ENCODE measurements at regions not wholly inside any gene's neighbourhood (a gene's known extent, or its start where the extent isn't known, plus 50 kb on each side); places are given as distances from the start of the nearest gene placed in this dataset.
"Not testable (repeated sequence)": the region's sequence is repeated elsewhere in the genome, so short reads cannot be mapped to it uniquely, and the experiment has no call there.

GRCh38 chr3:153442799-153443487 lies 280.9 kb downstream of the RAP2B start:
- DNase-seq (ENCODE audit: low spot score), result no peak

DNA sequence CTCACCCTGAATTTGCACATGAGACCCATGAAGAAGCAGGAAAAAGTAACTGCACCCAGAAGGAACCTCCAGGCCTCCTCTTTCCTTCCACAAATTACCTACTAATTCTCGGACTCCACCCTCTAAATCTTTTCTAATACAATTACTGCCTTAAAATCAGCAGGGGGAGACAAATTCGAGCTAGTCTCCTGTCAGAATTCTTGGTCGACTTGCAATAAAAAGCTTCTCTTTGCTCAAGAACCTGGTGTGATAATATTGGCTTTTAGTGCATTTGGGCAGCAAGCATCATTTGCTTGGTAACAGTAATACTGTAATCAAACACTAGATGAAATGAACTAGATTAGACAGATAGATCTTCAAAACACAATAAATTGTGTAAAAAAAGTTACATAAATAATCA lies 281.9 kb downstream of the RAP2B start:
- no peak for DNase-seq (ENCODE audit: low spot score)

DNA sequence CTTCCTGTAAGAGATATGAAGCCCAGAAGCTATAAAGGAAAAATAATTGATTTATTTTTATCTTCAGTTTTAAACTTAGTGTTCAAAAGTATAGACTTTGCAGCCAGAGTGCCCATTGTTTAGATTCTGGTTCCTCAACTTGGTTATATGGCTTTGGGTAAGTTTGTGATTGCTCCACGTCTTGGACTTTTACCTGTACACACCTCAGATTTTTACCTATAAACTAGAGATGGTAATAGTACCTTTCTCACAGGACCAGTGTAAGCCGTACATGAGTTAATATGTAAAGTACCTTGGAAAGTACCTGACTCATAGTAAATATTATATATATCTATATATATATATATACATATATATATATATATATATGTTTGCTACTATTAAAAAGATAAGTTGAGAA lies 283.8 kb downstream of the RAP2B start:
- DNase-seq (ENCODE audit: low spot score), result no peak

DNA sequence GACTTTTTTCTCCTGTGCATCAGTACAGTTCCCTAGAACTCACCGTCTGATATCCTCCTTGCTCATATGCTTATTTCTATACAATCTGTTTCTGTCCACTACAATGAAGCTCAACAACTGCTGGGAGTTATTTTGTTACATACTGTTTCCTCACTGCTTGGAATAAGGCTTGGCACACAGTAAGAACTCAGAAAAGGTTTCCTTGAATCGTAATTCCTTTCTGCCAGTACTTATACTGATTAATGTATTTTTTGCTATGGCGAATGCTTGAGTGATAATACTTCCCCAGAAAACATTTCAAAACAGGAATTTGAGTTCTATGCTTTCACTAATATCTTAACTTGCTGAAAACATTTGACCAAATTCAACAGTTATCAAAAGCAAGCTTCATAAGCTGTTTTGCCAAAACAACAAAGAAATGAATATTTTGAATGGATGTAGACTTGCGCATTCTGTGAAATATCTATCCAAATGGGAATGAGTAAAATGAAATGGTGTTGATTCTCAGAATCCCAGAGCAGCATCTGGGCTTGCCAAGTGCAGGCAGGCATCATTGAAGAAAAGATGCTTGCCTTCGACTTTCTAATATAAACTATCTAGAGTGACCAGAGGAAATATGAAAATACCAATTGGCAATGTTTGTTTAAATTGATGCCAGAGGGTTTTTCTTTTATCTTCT lies 286.3 kb downstream of the RAP2B start:
- no peak for DNase-seq (ENCODE audit: low spot score)

- DNase-seq (ENCODE audit: low spot score), result no peak
These were observed 295.0 kb downstream of the RAP2B start for GRCh38 chr3:153456833-153457545.

DNA sequence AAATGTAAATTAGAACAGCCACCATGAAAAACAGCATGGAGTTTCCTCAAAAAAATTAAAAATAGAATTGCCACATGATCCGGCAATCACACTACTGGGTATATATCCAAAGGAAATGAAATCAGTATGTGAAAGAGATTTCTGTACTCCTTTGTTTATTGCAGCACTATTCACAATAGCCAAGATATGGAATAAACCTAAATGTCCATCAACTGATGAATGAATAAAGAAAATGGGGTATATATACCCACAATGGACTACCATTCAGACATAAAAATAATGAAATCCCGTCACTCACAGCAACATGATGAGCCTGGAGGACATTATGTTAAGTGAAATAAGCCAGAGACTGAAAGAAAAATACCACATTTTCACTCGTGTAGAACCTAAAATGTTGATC lies 296.9 kb downstream of the RAP2B start:
- no peak for DNase-seq (ENCODE audit: low spot score)

- DNase-seq (ENCODE audit: low spot score), result no peak
These were observed 300.5 kb downstream of the RAP2B start for GRCh38 chr3:153462545-153462944.

DNA sequence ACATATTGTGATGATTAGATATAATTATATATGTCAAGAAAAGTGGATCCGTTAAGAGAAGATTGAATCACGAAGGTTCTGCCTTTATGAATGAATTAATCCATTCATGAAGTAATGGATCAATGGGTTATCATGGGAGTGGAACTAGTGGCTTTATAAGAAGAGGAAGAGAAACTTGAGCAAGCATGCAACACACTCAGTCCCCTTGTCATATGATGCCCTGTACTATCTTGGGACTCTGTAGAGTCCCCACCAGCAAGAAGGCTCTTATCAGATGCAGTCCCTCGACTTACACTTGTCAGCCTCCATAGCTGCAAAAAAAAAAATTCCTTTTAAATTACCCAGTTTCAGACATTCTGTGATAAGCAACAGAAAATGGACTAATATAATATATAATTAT lies 301.9 kb downstream of the RAP2B start:
- no peak for DNase-seq (ENCODE audit: low spot score)

GRCh38 chr3:153469162-153469561 lies 307.1 kb downstream of the RAP2B start:
- no peak for DNase-seq (ENCODE audit: low spot score)

GRCh38 chr3:153484842-153485241 lies 322.8 kb downstream of the RAP2B start:
- no peak for DNase-seq (ENCODE audit: low spot score)

- no peak for DNase-seq (ENCODE audit: low spot score)
These were observed 333.4 kb downstream of the RAP2B start for GRCh38 chr3:153495422-153495821.

- no peak for DNase-seq (ENCODE audit: low spot score)
These were observed 340.7 kb downstream of the RAP2B start for GRCh38 chr3:153502682-153503081.

DNA sequence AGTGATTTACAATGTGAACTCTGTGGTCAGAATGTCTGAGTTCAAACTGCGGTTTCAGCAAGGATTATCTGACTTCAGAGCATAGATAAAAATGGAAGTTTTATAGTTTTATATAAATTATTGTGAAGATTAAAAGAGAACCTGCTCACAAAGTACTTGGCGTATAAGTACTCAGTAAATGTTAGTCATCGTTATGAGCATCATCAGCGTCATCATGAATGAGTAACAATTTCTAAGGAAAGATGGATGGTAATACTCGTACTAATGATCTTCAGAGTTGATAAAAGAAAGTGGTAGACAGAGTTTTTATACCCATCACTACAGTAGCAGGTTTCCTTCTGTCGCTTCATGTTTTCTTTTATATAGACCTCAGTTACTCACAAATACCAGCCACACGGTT lies 341.8 kb downstream of the RAP2B start:
- no peak for DNase-seq (ENCODE audit: low spot score)

DNA sequence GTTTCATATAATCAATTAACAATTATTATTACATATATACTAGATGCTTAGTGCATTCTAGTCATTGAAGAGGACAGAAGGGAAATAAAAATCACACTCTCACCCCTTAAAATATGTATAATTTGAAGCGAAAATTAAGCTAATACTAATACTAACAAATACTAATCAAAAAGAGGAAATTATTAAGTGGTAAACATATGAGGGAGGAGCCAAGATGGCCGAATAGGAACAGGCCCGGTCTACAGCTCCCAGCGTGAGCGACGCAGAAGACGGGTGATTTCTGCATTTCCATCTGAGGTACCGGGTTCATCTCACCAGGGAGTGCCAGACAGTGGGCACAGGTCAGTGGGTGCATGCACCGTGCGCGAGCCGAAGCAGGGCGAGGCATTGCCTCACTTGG lies 344.2 kb downstream of the RAP2B start:
- not testable (repeated sequence) for DNase-seq (ENCODE audit: low spot score)

GRCh38 chr3:153506686-153507085 lies 344.7 kb downstream of the RAP2B start:
- DNase-seq (ENCODE audit: low spot score), result not testable (repeated sequence)

DNA sequence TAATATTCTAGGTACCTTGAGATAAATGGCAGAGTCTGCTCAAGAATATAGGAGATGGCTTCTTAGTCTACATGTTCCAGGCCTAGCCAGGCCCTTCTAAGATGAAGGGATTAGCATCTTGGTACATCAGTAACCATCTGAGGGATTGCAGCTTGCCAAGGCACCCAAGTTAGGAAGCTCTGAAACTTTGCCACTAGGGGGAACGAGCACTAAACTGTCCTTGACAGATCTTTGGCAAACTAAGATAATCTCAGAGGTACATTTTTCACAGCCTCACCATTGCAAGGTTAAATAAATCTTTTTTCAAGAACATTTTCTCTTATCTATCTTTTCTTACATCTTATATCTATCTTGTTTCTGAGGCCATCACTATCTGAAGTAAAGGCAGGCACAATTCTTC lies 351.2 kb downstream of the RAP2B start:
- peak; percentile 3 for DNase-seq (ENCODE audit: low spot score)

- DNase-seq (ENCODE audit: low spot score), result no peak
These were observed 366.4 kb downstream of the RAP2B start for GRCh38 chr3:153528473-153528872.

GRCh38 chr3:153539263-153539662 lies 377.2 kb downstream of the RAP2B start:
- no peak for DNase-seq (ENCODE audit: low spot score)

DNA sequence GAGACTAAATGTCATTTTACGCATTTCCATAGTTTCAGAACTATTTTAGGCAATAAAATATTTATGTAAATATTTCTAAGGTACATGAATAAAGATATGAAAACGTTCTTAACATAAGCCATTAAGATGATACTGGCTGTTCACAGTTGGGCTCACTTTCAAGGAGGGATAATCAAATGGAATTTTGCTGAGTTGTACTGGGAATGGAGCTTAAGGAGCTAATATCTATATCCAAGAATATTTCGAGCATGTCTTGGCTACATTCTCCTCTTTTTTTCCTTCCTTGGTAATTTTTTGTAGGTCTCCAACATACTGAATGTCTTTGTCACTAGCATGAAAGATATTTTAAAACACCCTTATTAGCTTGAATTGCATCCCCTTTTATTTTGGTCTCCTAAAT lies 383.4 kb downstream of the RAP2B start:
- DNase-seq (ENCODE audit: low spot score), result no peak

- DNase-seq (ENCODE audit: low spot score), result no peak
These were observed 385.9 kb downstream of the RAP2B start for GRCh38 chr3:153547970-153548369.

DNA sequence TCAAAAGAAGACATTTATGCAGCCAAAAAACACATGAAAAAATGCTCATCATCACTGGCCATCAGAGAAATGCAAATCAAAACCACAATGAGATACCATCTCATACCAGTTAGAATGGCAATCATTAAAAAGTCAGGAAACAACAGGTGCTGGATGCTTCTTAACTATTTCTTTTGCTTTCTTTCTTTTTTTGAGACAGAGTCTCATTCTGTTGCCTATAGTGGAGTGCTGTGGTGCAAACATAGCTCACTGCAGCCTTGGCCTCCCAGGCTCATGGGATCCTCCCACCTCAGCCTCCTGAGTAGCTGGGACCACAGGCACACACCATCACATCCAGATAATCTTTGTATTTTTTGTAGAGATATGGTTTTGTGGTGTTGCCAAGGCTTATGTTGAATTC lies 387.7 kb downstream of the RAP2B start:
- DNase-seq (ENCODE audit: low spot score), result not testable (repeated sequence)

- no peak for DNase-seq (ENCODE audit: low spot score)
These were observed 389.7 kb downstream of the RAP2B start for GRCh38 chr3:153551536-153552285.
